Fibroblast of lung (primary cell): ENCODE measurements at regions not wholly inside any gene's neighbourhood (a gene's known extent, or its start where the extent isn't known, plus 50 kb on each side); places are given as distances from the start of the nearest gene placed in this dataset.

ENCODE experiments used
- DNase-seq, 2 donors: peaks; one replicate each; pipeline versions ENCODE4 v3.0.0 to v3.0.0-alpha.2; 2010; ENCODE audit warnings: low read depth in 2 of 2
- H2AFZ ChIP-seq: 2 replicates; pipeline ENCODE4 v1.5.1; 2012; ENCODE audit warnings: low read length, control low read depth, inconsistent platforms
- H3K27ac ChIP-seq: 2 replicates; pipeline ENCODE4 v1.5.1; 2011; ENCODE audit warnings: low read length, control low read depth; ENCODE audit not compliant: insufficient read depth
- H3K27me3 ChIP-seq: 2 replicates; pipeline ENCODE4 v1.5.1; 2011; ENCODE audit warnings: mild to moderate bottlenecking, low read length; ENCODE audit not compliant: control insufficient read depth, insufficient read depth
- H3K36me3 ChIP-seq: 2 replicates; pipeline ENCODE4 v1.5.1; 2011; ENCODE audit warnings: low read length; ENCODE audit not compliant: control insufficient read depth, insufficient read depth
- H3K4me1 ChIP-seq: 2 replicates; pipeline ENCODE4 v1.5.1; 2011; ENCODE audit warnings: low read length; ENCODE audit not compliant: control insufficient read depth, insufficient read depth; ENCODE audit errors: extremely low read depth
- H3K4me2 ChIP-seq: 2 replicates; pipeline ENCODE4 v1.5.1; 2011; ENCODE audit warnings: low read length, control low read depth; ENCODE audit not compliant: insufficient read depth; ENCODE audit errors: extremely low read depth
- H3K4me3 ChIP-seq, 4 experiments: fragments of 200-600 bp in 1 of 4; sonication (generic) in 1 of 4; replicated peaks in 1 of 4; 2 replicates each; pipeline ENCODE4 v1.5.1; 2011 to 2016; ENCODE audit warnings: low read length in 4 of 4, low read depth in 3 of 4, mild to moderate bottlenecking in 3 of 4, control low read depth in 2 of 4, inconsistent platforms in 1 of 4, mixed read lengths in 1 of 4; ENCODE audit not compliant: insufficient read depth in 1 of 4; ENCODE audit errors: control extremely low read depth in 1 of 4
- H3K79me2 ChIP-seq: 2 replicates; pipeline ENCODE4 v1.5.1; 2012; ENCODE audit warnings: mild to moderate bottlenecking, low read length, inconsistent platforms; ENCODE audit not compliant: control insufficient read depth, insufficient read depth
- H3K9ac ChIP-seq: 2 replicates; pipeline ENCODE4 v1.5.1; 2011; ENCODE audit warnings: mild to moderate bottlenecking, low read length, control low read depth; ENCODE audit not compliant: insufficient read depth
- H3K9me3 ChIP-seq: 2 replicates; pipeline ENCODE4 v1.5.1; 2012; ENCODE audit warnings: low read depth, low read length; ENCODE audit not compliant: control insufficient read depth, insufficient read depth
- H4K20me1 ChIP-seq: 2 replicates; pipeline ENCODE4 v1.5.1; 2011; ENCODE audit warnings: low read length; ENCODE audit not compliant: control insufficient read depth, insufficient read depth; ENCODE audit errors: extremely low read depth
- EZH2 ChIP-seq: IDR thresholded peaks from 2 replicates; pipeline ENCODE4 v1.5.1; 2012; ENCODE audit warnings: low read length, control low read depth, mild to moderate bottlenecking; ENCODE audit errors: missing control alignments
- TF ChIP-seq, protein P1 (sequence below), 2 donors: IDR thresholded peaks in 1 of 2; conservative IDR thresholded peaks in 1 of 2; 1 replicate in 1 of 2; 2 replicates in 1 of 2; pipeline ENCODE4 v1.5.1; 2011 to 2012; ENCODE audit warnings: low read length in 2 of 2, control low read depth in 1 of 2, inconsistent platforms in 1 of 2, low read depth in 1 of 2, mild to moderate bottlenecking in 1 of 2

DNA sequence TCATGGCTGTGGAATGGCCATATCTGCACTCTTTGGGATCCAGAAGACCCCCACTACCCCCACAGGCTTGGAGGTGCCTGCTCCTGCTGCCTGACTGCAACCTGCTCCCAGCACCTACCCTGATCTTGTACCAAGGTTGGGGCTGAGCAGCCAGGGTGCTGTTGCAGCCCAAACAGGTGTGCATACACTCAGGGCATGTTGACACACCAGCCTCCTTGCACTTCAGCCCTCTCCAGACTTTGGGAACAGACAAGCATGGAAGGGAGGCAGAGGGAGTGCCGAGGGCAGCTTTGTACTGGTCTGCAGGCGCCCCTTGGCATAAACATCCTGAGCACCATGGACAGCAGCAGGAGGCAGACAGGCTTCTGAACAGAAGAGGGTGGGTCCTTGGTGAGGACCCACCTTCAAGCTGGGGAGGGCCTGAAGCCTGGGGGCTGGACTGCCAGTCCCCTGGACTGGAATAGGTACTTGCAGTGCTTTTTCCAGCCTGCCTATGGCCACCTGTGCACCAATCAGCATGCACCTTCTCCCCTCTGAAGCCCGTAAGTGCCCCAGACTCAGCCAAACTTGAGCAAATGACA is 1675.8 kb downstream of the HACE1 start:
- H3K4me2 ChIP-seq, result no peak overlapping the region
- H3K27me3 ChIP-seq, result no peaks in the 10 kb centered on the region
- no peak for DNase-seq
- H4K20me1 ChIP-seq, result no peaks in the 10 kb centered on the region
- H3K79me2 ChIP-seq, result no peaks in the 10 kb centered on the region
- no peaks in the 10 kb centered on the region for H3K36me3 ChIP-seq
- H3K4me1 ChIP-seq, result no peaks in the 10 kb centered on the region
- H2AFZ ChIP-seq, result no peak overlapping the region
- no peak overlapping the region for H3K27ac ChIP-seq
- no peak for TF ChIP-seq EZH2
- TF ChIP-seq, protein P1, sequence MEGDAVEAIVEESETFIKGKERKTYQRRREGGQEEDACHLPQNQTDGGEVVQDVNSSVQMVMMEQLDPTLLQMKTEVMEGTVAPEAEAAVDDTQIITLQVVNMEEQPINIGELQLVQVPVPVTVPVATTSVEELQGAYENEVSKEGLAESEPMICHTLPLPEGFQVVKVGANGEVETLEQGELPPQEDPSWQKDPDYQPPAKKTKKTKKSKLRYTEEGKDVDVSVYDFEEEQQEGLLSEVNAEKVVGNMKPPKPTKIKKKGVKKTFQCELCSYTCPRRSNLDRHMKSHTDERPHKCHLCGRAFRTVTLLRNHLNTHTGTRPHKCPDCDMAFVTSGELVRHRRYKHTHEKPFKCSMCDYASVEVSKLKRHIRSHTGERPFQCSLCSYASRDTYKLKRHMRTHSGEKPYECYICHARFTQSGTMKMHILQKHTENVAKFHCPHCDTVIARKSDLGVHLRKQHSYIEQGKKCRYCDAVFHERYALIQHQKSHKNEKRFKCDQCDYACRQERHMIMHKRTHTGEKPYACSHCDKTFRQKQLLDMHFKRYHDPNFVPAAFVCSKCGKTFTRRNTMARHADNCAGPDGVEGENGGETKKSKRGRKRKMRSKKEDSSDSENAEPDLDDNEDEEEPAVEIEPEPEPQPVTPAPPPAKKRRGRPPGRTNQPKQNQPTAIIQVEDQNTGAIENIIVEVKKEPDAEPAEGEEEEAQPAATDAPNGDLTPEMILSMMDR (conservative IDR thresholded peaks at IDR 0.05 in 1 of 2, IDR thresholded peaks at IDR 0.05 in 1 of 2; ENCODE audit: low read depth in 1 of 2, low read length in 2 of 2), result no peak
- no peak overlapping the region for H3K9ac ChIP-seq
- no peak overlapping the region for H3K4me3 ChIP-seq
- no peaks in the 10 kb centered on the region for H3K9me3 ChIP-seq

DNA sequence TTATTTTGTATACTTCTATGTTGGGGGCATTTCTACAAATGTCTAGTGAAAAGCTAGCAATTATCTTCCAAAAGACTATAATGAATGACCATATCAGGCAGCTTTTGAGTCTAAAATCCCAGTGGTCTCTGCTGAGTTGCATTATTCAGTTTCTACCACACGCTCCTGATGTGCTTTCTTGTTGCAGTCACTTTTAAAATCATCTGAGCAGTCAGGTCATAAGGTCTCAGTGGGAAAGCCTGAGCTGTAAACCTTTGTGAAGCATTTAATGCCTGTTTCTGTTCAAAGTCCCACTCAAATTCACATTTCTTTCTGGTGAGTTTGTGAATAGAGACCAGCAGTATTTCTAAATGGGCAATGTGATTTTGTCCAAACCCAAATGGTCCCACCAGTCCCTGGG is 1681.5 kb downstream of the HACE1 start:
- no peaks in the 10 kb centered on the region for H3K79me2 ChIP-seq
- no peaks in the 10 kb centered on the region for H3K27me3 ChIP-seq
- DNase-seq, result no peak
- no peaks in the 10 kb centered on the region for H4K20me1 ChIP-seq
- no peak overlapping the region for H2AFZ ChIP-seq
- no peaks in the 10 kb centered on the region for H3K4me1 ChIP-seq
- no peaks in the 10 kb centered on the region for H3K9me3 ChIP-seq
- TF ChIP-seq EZH2, result no peak
- TF ChIP-seq, protein P1 (conservative IDR thresholded peaks at IDR 0.05 in 1 of 2, IDR thresholded peaks at IDR 0.05 in 1 of 2; ENCODE audit: low read depth in 1 of 2, low read length in 2 of 2), result no peak
- H3K9ac ChIP-seq, result no peak overlapping the region
- no peak overlapping the region for H3K4me3 ChIP-seq
- no peak overlapping the region for H3K27ac ChIP-seq
- H3K36me3 ChIP-seq, result no peaks in the 10 kb centered on the region
- H3K4me2 ChIP-seq, result no peak overlapping the region

DNA sequence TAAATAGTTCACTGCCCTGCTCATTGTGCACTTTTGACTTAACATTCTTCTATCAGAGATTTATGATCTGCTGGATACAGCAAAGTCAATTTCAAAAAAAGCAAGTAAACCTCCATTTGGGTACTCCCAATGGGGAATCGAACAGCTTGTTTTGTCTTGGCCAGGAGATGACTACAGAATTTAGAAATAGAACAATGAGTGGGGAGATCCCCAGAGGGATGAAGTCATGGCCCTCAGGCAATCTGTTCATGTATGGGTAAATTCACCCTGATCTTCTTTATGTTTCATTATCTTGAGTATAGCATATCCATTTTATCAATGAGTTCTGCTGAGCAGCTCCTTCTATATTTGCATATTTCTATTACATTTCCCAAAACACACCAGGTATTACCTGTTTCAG is 1681.9 kb downstream of the HACE1 start:
- no peak overlapping the region for H3K4me2 ChIP-seq
- H3K9ac ChIP-seq, result no peak overlapping the region
- H3K27ac ChIP-seq, result no peak overlapping the region
- H3K79me2 ChIP-seq, result no peaks in the 10 kb centered on the region
- H3K9me3 ChIP-seq, result no peaks in the 10 kb centered on the region
- H3K36me3 ChIP-seq, result no peaks in the 10 kb centered on the region
- TF ChIP-seq, protein P1 (conservative IDR thresholded peaks at IDR 0.05 in 1 of 2, IDR thresholded peaks at IDR 0.05 in 1 of 2; ENCODE audit: low read depth in 1 of 2, low read length in 2 of 2), result no peak
- TF ChIP-seq EZH2, result no peak
- H3K27me3 ChIP-seq, result no peaks in the 10 kb centered on the region
- no peak for DNase-seq
- H3K4me3 ChIP-seq, result no peak overlapping the region
- H3K4me1 ChIP-seq, result no peaks in the 10 kb centered on the region
- no peak overlapping the region for H2AFZ ChIP-seq
- H4K20me1 ChIP-seq, result no peaks in the 10 kb centered on the region
